Activated naive CD8-positive, alpha-beta T cell treated with anti-CD3 and anti-CD28 coated beads, Interleukin-2, amount 10 ng/mL, durations not matched to agents 7 days and 5 days (primary cell): ENCODE measurements at regions not wholly inside any gene's neighbourhood (a gene's known extent, or its start where the extent isn't known, plus 50 kb on each side); places are given as distances from the start of the nearest gene placed in this dataset.

Source experiments
- ATAC-seq: fragments of 150-1000 bp; cut with Tn5 transposase; one replicate; pipeline ENCODE4 v1.10.0; 2021; ENCODE audit warnings: low read depth, moderate library complexity
- POLR2A ChIA-PET: fragments of 350-600 bp; sonication (Branson Sonifier 250); formaldehyde crosslinking; loops from one replicate; lab custom pipeline; 2021; ENCODE audit warnings: antibody characterized with exemption; lab: Charles Lee
- DNase-seq: peaks from one replicate; pipeline ENCODE4 v3.0.0; 2021
- H3K27ac Mint-ChIP-seq: one replicate; pipeline ENCODE4 v1.8.0; 2022; ENCODE audit warnings: mild to moderate bottlenecking, mixed read lengths
- H3K27me3 Mint-ChIP-seq: one replicate; pipeline ENCODE4 v1.8.0; 2022; ENCODE audit warnings: mild to moderate bottlenecking, moderate library complexity, mixed read lengths
- H3K36me3 Mint-ChIP-seq: one replicate; pipeline ENCODE4 v1.8.0; 2021; ENCODE audit warnings: mild to moderate bottlenecking, mixed read lengths
- H3K4me1 Mint-ChIP-seq: one replicate; pipeline ENCODE4 v1.8.0; 2021; ENCODE audit warnings: mixed read lengths
- H3K4me3 Mint-ChIP-seq: one replicate; pipeline ENCODE4 v1.8.0; 2022; ENCODE audit warnings: mild to moderate bottlenecking, moderate library complexity, mixed read lengths
- H3K9me3 Mint-ChIP-seq: one replicate; pipeline ENCODE4 v1.8.0; 2021; ENCODE audit warnings: mixed read lengths

GRCh38 chr10:129288999-129289584 lies 177.9 kb upstream of the MGMT start:
- Mint-ChIP-seq H3K27me3 (peaks cover 2% of the 10 kb centered on the region), H3K27ac (no peak overlapping the region), H3K36me3 (no peaks in the 10 kb centered on the region)

GRCh38 chr10:129293991-129294700 lies 172.9 kb upstream of the MGMT start:
- Mint-ChIP-seq H3K27ac (no peak overlapping the region), H3K27me3 (no peaks in the 10 kb centered on the region), H3K36me3 (no peaks in the 10 kb centered on the region), H3K4me3 (no peak overlapping the region), H3K4me1 (no peaks in the 10 kb centered on the region), H3K9me3 (peaks cover 5% of the 10 kb centered on the region)
- no peak for DNase-seq
- ATAC-seq, result no peak
- POLR2A ChIA-PET, result no interaction called here

More at GRCh38 chr10:129288999-129289584, 177.9 kb upstream of the MGMT start:
- Mint-ChIP-seq H3K4me1 (no peaks in the 10 kb centered on the region), H3K9me3 (peaks cover 7% of the 10 kb centered on the region), H3K4me3 (no peak overlapping the region)
- POLR2A ChIA-PET, result no interaction called here
- no peak for DNase-seq
- ATAC-seq, result no peak

- Mint-ChIP-seq H3K9me3 (peaks cover 5% of the 10 kb centered on the region), H3K27me3 (peaks cover 5% of the 10 kb centered on the region), H3K4me1 (no peaks in the 10 kb centered on the region), H3K27ac (no peak overlapping the region), H3K4me3 (no peak overlapping the region), H3K36me3 (no peaks in the 10 kb centered on the region)
- ATAC-seq (no peak), DNase-seq (no peak)
- POLR2A ChIA-PET, result no interaction called here
Measured at GRCh38 chr10:129294944-129295343, 172.1 kb upstream of the MGMT start.

GRCh38 chr10:129305046-129305445 lies 162.0 kb upstream of the MGMT start:
- H3K4me3 Mint-ChIP-seq, result no peak overlapping the region
- H3K36me3 Mint-ChIP-seq, result no peaks in the 10 kb centered on the region
- H3K27me3 Mint-ChIP-seq, result peaks cover 8% of the 10 kb centered on the region
- POLR2A ChIA-PET, result no interaction called here
- no peaks in the 10 kb centered on the region for H3K9me3 Mint-ChIP-seq
- no peak overlapping the region for H3K27ac Mint-ChIP-seq
- no peak for ATAC-seq
- DNase-seq, result no peak
- H3K4me1 Mint-ChIP-seq, result no peaks in the 10 kb centered on the region

- Mint-ChIP-seq H3K27me3 (peaks cover 8% of the 10 kb centered on the region), H3K9me3 (no peaks in the 10 kb centered on the region), H3K4me1 (no peaks in the 10 kb centered on the region), H3K4me3 (no peak overlapping the region), H3K27ac (no peak overlapping the region), H3K36me3 (no peaks in the 10 kb centered on the region)
- DNase-seq, result no peak
- POLR2A ChIA-PET, result no interaction called here
- ATAC-seq, result no peak
Measured at GRCh38 chr10:129307141-129307540, 159.9 kb upstream of the MGMT start.

GRCh38 chr10:129308953-129309564 lies 158.0 kb upstream of the MGMT start:
- POLR2A ChIA-PET, result no interaction called here
- DNase-seq, result no peak
- no peak for ATAC-seq
- Mint-ChIP-seq H3K27ac (no peak overlapping the region), H3K4me1 (no peaks in the 10 kb centered on the region), H3K4me3 (no peak overlapping the region), H3K9me3 (no peaks in the 10 kb centered on the region), H3K36me3 (no peaks in the 10 kb centered on the region), H3K27me3 (peaks cover 8% of the 10 kb centered on the region)

- POLR2A ChIA-PET, result no interaction called here
- no peak overlapping the region for H3K4me3 Mint-ChIP-seq
- DNase-seq (no peak), ATAC-seq (no peak)
- no peak overlapping the region for H3K27ac Mint-ChIP-seq
- H3K4me1 Mint-ChIP-seq, result no peaks in the 10 kb centered on the region
- H3K27me3 Mint-ChIP-seq, result peaks cover 4% of the 10 kb centered on the region
- no peaks in the 10 kb centered on the region for H3K36me3 Mint-ChIP-seq
- no peaks in the 10 kb centered on the region for H3K9me3 Mint-ChIP-seq
Measured at GRCh38 chr10:129309565-129309964, 157.5 kb upstream of the MGMT start.

GRCh38 chr10:129310881-129311280 lies 156.2 kb upstream of the MGMT start:
- Mint-ChIP-seq H3K9me3 (no peaks in the 10 kb centered on the region), H3K27me3 (peaks cover 4% of the 10 kb centered on the region), H3K36me3 (no peaks in the 10 kb centered on the region), H3K4me3 (no peak overlapping the region), H3K27ac (no peak overlapping the region), H3K4me1 (no peaks in the 10 kb centered on the region)
- POLR2A ChIA-PET, result no interaction called here
- ATAC-seq (no peak), DNase-seq (no peak)

- Mint-ChIP-seq H3K27ac (no peak overlapping the region), H3K36me3 (no peaks in the 10 kb centered on the region), H3K9me3 (peaks cover 8% of the 10 kb centered on the region), H3K4me3 (no peak overlapping the region), H3K27me3 (peaks cover 7% of the 10 kb centered on the region), H3K4me1 (no peaks in the 10 kb centered on the region)
- no peak for ATAC-seq
- POLR2A ChIA-PET, result no interaction called here
- no peak for DNase-seq
Measured at GRCh38 chr10:129319934-129320333, 147.1 kb upstream of the MGMT start.

- DNase-seq, result no peak
- Mint-ChIP-seq H3K9me3 (peaks cover 8% of the 10 kb centered on the region), H3K27me3 (peaks cover 7% of the 10 kb centered on the region), H3K36me3 (no peaks in the 10 kb centered on the region), H3K27ac (no peak overlapping the region), H3K4me1 (no peaks in the 10 kb centered on the region), H3K4me3 (no peak overlapping the region)
- POLR2A ChIA-PET, result no interaction called here
- ATAC-seq, result no peak
Measured at GRCh38 chr10:129320340-129320739, 146.7 kb upstream of the MGMT start.

- no peaks in the 10 kb centered on the region for H3K36me3 Mint-ChIP-seq
- POLR2A ChIA-PET, result no interaction called here
- DNase-seq, result no peak
- no peak overlapping the region for H3K27ac Mint-ChIP-seq
- H3K4me3 Mint-ChIP-seq, result no peak overlapping the region
- peaks cover 3% of the 10 kb centered on the region for H3K9me3 Mint-ChIP-seq
- no peak for ATAC-seq
- peaks cover 7% of the 10 kb centered on the region for H3K27me3 Mint-ChIP-seq
- H3K4me1 Mint-ChIP-seq, result no peaks in the 10 kb centered on the region
Measured at GRCh38 chr10:129321727-129322126, 145.3 kb upstream of the MGMT start.

GRCh38 chr10:129322933-129323820 lies 143.9 kb upstream of the MGMT start:
- ATAC-seq (no peak), DNase-seq (no peak)
- POLR2A ChIA-PET, result no interaction called here
- Mint-ChIP-seq H3K4me1 (no peaks in the 10 kb centered on the region), H3K9me3 (peaks cover 1% of the 10 kb centered on the region), H3K27me3 (peaks cover 7% of the 10 kb centered on the region), H3K36me3 (no peaks in the 10 kb centered on the region), H3K27ac (no peak overlapping the region), H3K4me3 (no peak overlapping the region)

- DNase-seq, result no peak
- H3K27ac Mint-ChIP-seq, result no peak overlapping the region
- no peak for ATAC-seq
- no peaks in the 10 kb centered on the region for H3K36me3 Mint-ChIP-seq
- H3K4me1 Mint-ChIP-seq, result no peaks in the 10 kb centered on the region
- H3K27me3 Mint-ChIP-seq, result peaks cover 7% of the 10 kb centered on the region
- H3K4me3 Mint-ChIP-seq, result no peak overlapping the region
- H3K9me3 Mint-ChIP-seq, result peaks cover 1% of the 10 kb centered on the region
- POLR2A ChIA-PET, result no interaction called here
Measured at GRCh38 chr10:129323879-129324278, 143.2 kb upstream of the MGMT start.
